Cardiac muscle cell (in vitro differentiated cells and primary cell): ENCODE measurements at regions not wholly inside any gene's neighbourhood (a gene's known extent, or its start where the extent isn't known, plus 50 kb on each side); places are given as distances from the start of the nearest gene placed in this dataset.

ENCODE experiments used
- DNase-seq, 2 donors: peaks; one replicate each; pipeline versions ENCODE4 v3.0.0 to v3.0.0-alpha.2; 2010 to 2017; ENCODE audit warnings: low read depth in 1 of 2, low spot score in 1 of 2
- H3K27ac ChIP-seq: fragments of 200-600 bp; sonication (generic); 2 replicates; pipeline ENCODE4 v1.5.1; 2016
- H3K27me3 ChIP-seq: fragments of 200-600 bp; sonication (generic); 2 replicates; pipeline ENCODE4 v1.6.0; 2016; ENCODE audit warnings: control low read depth
- H3K36me3 ChIP-seq: fragments of 200-600 bp; sonication (generic); 2 replicates; pipeline ENCODE4 v1.5.1; 2016; ENCODE audit warnings: control low read depth
- H3K4me1 ChIP-seq: fragments of 200-600 bp; sonication (generic); 2 replicates; pipeline ENCODE4 v1.8.1; 2017; ENCODE audit warnings: low read depth, mild to moderate bottlenecking, mixed run types
- H3K4me3 ChIP-seq: fragments of 200-600 bp; sonication (generic); 2 replicates; pipeline ENCODE4 v1.5.1; 2016; ENCODE audit warnings: mild to moderate bottlenecking
- H3K9me3 ChIP-seq: fragments of 200-600 bp; sonication (generic); 2 replicates; pipeline ENCODE4 v1.5.1; 2017; ENCODE audit warnings: low read depth, mild to moderate bottlenecking, control low read depth
- CTCF ChIP-seq: IDR thresholded peaks from 2 replicates; pipeline ENCODE4 v1.5.1; 2012; ENCODE audit warnings: low read depth, mild to moderate bottlenecking, low read length

DNA sequence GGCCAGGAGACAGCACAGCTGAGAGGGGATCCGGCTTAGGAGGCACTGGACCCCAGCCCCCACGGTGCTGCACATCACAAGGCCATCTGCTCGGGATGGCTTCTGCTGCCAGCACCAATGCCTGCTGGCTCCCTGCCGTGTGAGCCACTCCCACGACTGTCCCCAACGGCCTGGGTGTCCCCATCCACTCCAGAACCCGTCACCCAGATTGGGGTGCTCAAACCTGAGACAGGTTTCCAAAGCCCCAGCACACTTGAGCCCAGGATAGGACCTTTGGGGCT lies 102.4 kb downstream of the RFLNA start:
- H3K27me3 ChIP-seq, result no peaks in the 10 kb centered on the region
- no peak for DNase-seq
- H3K4me3 ChIP-seq, result no peak overlapping the region
- H3K4me1 ChIP-seq, result peaks cover 4% of the 10 kb centered on the region
- peaks cover 25% of the 10 kb centered on the region for H3K36me3 ChIP-seq
- no peaks in the 10 kb centered on the region for H3K9me3 ChIP-seq
- H3K27ac ChIP-seq, result no peak overlapping the region
- TF ChIP-seq CTCF, result no peak

DNA sequence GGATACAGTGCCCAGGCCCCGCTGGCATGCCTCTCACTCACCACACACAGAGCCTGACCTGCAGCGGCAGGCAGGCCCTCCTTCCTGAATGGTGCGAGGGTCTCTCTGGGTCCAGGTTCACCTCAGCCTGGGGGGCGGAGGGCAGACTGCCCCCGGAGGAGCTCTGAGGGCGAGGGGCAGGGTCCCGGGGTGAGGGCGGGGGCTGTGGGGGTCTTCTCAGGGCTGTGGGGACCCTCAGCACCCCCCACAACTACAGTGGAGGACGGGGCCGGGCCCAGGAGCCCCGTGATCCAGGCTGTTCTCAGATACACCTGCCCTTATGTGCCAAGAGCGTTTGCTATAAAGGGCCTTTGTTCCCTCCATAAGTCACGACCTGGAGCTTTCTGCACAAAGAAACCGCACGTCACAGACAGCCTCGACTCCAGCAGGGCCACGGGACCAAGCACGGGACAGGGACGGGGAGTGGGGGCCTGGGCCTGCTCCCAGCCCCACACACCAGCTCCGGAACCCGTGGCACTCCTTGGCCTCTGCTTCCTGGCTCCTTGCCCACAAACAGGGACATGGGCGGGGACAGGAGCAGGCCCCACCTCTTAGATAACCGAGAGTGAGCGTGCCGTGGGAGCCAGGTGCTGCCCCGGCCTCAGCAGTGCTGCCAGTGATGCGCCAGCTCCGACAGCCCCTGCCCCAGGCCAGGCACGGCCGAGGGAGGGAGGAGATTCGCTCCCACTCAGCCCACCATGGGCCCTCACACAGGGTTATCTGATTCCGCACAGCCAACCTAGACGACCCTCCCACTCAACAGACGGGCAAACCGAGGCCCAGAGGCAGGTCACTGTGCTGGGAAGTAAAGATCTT lies 101.9 kb downstream of the RFLNA start:
- no peak overlapping the region for H3K4me3 ChIP-seq
- peaks cover 4% of the 10 kb centered on the region for H3K4me1 ChIP-seq
- no peak overlapping the region for H3K27ac ChIP-seq
- H3K27me3 ChIP-seq, result no peaks in the 10 kb centered on the region
- TF ChIP-seq CTCF, result no peak
- peaks cover 25% of the 10 kb centered on the region for H3K36me3 ChIP-seq
- H3K9me3 ChIP-seq, result no peaks in the 10 kb centered on the region
- DNase-seq, result no peak

DNA sequence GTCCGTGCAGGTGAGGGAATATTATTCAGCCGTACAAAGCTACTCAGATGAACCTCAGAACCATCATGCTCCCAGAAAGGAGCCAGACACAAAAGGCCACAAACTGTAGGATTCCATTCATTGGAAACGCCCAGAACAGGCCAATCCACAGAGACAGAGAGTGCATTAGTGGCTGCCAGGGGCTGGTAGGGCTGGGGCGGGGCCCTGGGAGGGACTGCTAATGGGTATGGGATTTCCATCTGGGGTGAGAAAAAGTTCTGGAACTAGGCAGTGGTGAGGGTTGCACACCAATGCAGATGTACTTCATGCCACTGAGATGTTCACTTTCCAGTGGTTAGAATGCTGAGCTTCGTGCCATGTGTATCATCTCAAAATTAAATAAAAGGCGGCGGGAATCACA lies 101.1 kb downstream of the RFLNA start:
- Histone ChIP-seq H3K27ac (no peak overlapping the region), H3K4me1 (peaks cover 4% of the 10 kb centered on the region), H3K27me3 (no peaks in the 10 kb centered on the region), H3K36me3 (peaks cover 22% of the 10 kb centered on the region), H3K9me3 (no peaks in the 10 kb centered on the region), H3K4me3 (no peak overlapping the region)
- DNase-seq, result no peak
- no peak for TF ChIP-seq CTCF

DNA sequence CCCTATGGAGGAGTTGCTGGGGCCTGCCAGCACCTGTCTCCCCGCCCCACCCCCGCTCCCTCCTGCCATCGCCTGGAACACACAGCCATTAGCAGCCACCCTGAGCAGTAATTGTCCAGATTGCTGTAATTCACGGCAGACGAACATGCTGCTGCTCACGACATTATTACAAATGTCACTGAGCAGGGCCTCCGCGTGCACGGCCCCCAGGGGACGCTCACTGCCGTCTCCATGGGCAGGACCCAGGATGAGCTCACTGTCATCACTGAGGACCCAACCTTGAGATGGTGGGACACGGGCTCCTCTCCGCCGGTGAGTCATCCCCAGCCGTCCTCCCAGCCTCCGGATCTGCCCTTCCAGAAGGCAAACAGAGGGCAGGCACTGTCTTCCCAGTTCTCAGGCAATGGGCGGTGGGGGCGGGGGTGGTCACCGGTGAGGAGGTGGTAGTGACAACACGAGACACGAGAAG lies 100.4 kb downstream of the RFLNA start:
- Histone ChIP-seq H3K4me1 (peaks cover 4% of the 10 kb centered on the region), H3K36me3 (peaks cover 17% of the 10 kb centered on the region), H3K4me3 (no peak overlapping the region), H3K27me3 (no peaks in the 10 kb centered on the region), H3K9me3 (no peaks in the 10 kb centered on the region), H3K27ac (no peak overlapping the region)
- DNase-seq, result no peak
- TF ChIP-seq CTCF, result no peak

DNA sequence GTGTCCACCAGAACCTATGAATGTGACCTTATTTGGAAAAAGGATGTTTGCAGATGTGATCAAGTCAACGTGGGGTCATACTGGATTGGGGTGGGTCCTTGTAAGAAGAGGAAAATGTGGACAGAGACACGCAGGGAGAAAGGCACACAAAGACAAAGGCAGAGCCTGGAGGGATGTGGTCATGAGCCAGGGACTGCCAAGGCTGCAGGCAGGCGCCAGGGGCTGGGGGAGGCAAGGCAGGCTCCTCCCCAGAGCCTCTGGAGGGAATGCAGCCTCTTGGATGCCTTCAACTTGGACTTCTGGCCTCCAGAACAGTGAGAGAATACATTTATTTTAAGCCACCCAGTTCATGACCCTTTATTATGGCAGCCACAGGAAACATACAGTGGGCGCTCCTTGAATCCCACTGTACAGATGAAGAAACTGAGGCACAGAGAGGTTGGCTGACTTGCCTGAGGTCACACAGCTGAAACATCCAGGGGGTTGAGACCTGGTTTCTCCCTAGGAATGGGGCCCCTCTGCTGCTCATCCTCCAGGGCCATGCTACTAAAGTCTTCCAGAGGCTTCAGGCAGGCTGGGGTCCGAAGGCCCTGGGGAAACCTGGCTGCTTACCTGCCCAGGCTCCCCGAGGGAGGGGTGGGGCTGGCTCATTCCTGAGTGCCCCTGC lies 99.7 kb downstream of the RFLNA start:
- Histone ChIP-seq H3K27ac (no peak overlapping the region), H3K27me3 (no peaks in the 10 kb centered on the region), H3K36me3 (peaks cover 10% of the 10 kb centered on the region), H3K4me3 (no peak overlapping the region), H3K9me3 (no peaks in the 10 kb centered on the region), H3K4me1 (peaks cover 4% of the 10 kb centered on the region)
- no peak for TF ChIP-seq CTCF
- peak in 1 of 2 donors; percentile 38 for DNase-seq
